A673 (cell line): ENCODE measurements at regions not wholly inside any gene's neighbourhood (a gene's known extent, or its start where the extent isn't known, plus 50 kb on each side); places are given as distances from the start of the nearest gene placed in this dataset.

Source experiments
- EZH2 ChIP-seq: fragments of 200-600 bp; sonication (generic); IDR thresholded peaks from 2 replicates; pipeline ENCODE4 v1.6.1; 2017; ENCODE audit warnings: borderline replicate concordance, low read depth, mild to moderate bottlenecking, mixed read lengths, antibody characterized with exemption, low read length; ENCODE audit not compliant: poor library complexity, severe bottlenecking
- TF ChIP-seq, protein P1 (sequence below): fragments of 300-800, 200-600 bp; sonication (generic); conservative IDR thresholded peaks from 2 replicates; pipeline ENCODE4 v1.5.1; 2017; ENCODE audit warnings: low read depth, mild to moderate bottlenecking, antibody characterized with exemption, low read length, moderate library complexity, mixed read lengths

DNA sequence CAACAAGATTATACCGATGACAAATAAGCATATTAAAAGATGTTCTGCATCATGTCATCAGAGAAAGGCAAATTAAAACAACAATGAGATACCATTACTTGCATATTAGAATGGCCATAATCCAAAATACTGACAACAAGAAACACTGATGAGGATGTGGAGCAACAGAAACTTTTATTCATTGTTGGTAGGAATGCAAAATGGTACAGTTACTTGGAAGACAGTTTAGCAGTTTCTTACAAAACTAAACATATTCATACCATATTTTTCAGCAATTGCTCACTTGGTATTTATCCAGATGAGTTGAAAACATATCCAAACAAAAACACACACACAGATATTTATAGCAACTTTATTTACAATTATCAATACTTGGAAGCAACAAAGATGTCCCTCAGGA, 160.9 kb upstream of the MME start:
- no peak for TF ChIP-seq EZH2
- TF ChIP-seq, protein P1, sequence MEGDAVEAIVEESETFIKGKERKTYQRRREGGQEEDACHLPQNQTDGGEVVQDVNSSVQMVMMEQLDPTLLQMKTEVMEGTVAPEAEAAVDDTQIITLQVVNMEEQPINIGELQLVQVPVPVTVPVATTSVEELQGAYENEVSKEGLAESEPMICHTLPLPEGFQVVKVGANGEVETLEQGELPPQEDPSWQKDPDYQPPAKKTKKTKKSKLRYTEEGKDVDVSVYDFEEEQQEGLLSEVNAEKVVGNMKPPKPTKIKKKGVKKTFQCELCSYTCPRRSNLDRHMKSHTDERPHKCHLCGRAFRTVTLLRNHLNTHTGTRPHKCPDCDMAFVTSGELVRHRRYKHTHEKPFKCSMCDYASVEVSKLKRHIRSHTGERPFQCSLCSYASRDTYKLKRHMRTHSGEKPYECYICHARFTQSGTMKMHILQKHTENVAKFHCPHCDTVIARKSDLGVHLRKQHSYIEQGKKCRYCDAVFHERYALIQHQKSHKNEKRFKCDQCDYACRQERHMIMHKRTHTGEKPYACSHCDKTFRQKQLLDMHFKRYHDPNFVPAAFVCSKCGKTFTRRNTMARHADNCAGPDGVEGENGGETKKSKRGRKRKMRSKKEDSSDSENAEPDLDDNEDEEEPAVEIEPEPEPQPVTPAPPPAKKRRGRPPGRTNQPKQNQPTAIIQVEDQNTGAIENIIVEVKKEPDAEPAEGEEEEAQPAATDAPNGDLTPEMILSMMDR = no peak
